ENCODE measurements at regions not wholly inside any gene's neighbourhood (a gene's known extent, or its start where the extent isn't known, plus 50 kb on each side); places are given as distances from the start of the nearest gene placed in this dataset.

- H3F3A ChIP-seq (ENCODE audit: insufficient read depth, low read length): no peaks in the 10 kb centered on the region
- H3K79me2 ChIP-seq (ENCODE audit: insufficient read depth, low read length): no peaks in the 10 kb centered on the region
- no peaks in the 10 kb centered on the region for H3K9me2 ChIP-seq (ENCODE audit: low read depth, low read length)
- no peaks in the 10 kb centered on the region for H3K9me3 ChIP-seq (ENCODE audit: low read length)
- no peaks in the 10 kb centered on the region for H3K27me3 ChIP-seq (ENCODE audit: insufficient read depth, low read length)
- no peak overlapping the region for H3K9ac ChIP-seq (ENCODE audit: low read length)
- no peak overlapping the region for H3K4me2 ChIP-seq (ENCODE audit: low read length)
- H3K36me3 ChIP-seq (ENCODE audit: insufficient read depth, low read length): no peaks in the 10 kb centered on the region
- TF ChIP-seq CTCF (IDR thresholded peaks at IDR 0.05; ENCODE audit: low read length): no peak
- TF ChIP-seq EZH2 (IDR thresholded peaks at IDR 0.05; ENCODE audit: borderline replicate concordance, low read length): no peak
- no peak overlapping the region for H2AFZ ChIP-seq (ENCODE audit: low read length)
- H3K27ac ChIP-seq (ENCODE audit: low read depth, low read length, poor library complexity, severe bottlenecking): no peak overlapping the region
- no peaks in the 10 kb centered on the region for H3K4me1 ChIP-seq (ENCODE audit: insufficient read depth, low read length, severe bottlenecking)
- H4K20me1 ChIP-seq (ENCODE audit: insufficient read depth, low read length): no peaks in the 10 kb centered on the region
- no peak overlapping the region for H3K4me3 ChIP-seq (ENCODE audit: low read depth, low read length, poor library complexity, severe bottlenecking)
Measured at GRCh38 chr3:70871909-70872656, 559.6 kb upstream of the MDFIC2 start.

GRCh38 chr3:70870576-70870975, 558.1 kb upstream of the MDFIC2 start:
- Histone ChIP-seq H3K4me2 (ENCODE audit: low read length) (no peak overlapping the region), H3F3A (ENCODE audit: insufficient read depth, low read length) (no peaks in the 10 kb centered on the region), H3K36me3 (ENCODE audit: insufficient read depth, low read length) (no peaks in the 10 kb centered on the region), H3K79me2 (ENCODE audit: insufficient read depth, low read length) (no peaks in the 10 kb centered on the region), H3K27me3 (ENCODE audit: insufficient read depth, low read length) (no peaks in the 10 kb centered on the region), H3K9me2 (ENCODE audit: low read depth, low read length) (no peaks in the 10 kb centered on the region), H4K20me1 (ENCODE audit: insufficient read depth, low read length) (no peaks in the 10 kb centered on the region), H3K4me3 (ENCODE audit: low read depth, low read length, poor library complexity, severe bottlenecking) (no peak overlapping the region), H3K9me3 (ENCODE audit: low read length) (no peaks in the 10 kb centered on the region), H3K27ac (ENCODE audit: low read depth, low read length, poor library complexity, severe bottlenecking) (no peak overlapping the region), H3K4me1 (ENCODE audit: insufficient read depth, low read length, severe bottlenecking) (no peaks in the 10 kb centered on the region), H2AFZ (ENCODE audit: low read length) (no peak overlapping the region), H3K9ac (ENCODE audit: low read length) (no peak overlapping the region)
- no peak for TF ChIP-seq EZH2 (IDR thresholded peaks at IDR 0.05; ENCODE audit: borderline replicate concordance, low read length)
- TF ChIP-seq CTCF (IDR thresholded peaks at IDR 0.05; ENCODE audit: low read length): no peak

- H3K9ac ChIP-seq (ENCODE audit: low read length): no peak overlapping the region
- no peaks in the 10 kb centered on the region for H4K20me1 ChIP-seq (ENCODE audit: insufficient read depth, low read length)
- H3K9me3 ChIP-seq (ENCODE audit: low read length): no peaks in the 10 kb centered on the region
- no peak overlapping the region for H3K4me2 ChIP-seq (ENCODE audit: low read length)
- H2AFZ ChIP-seq (ENCODE audit: low read length): no peak overlapping the region
- H3K36me3 ChIP-seq (ENCODE audit: insufficient read depth, low read length): no peaks in the 10 kb centered on the region
- H3F3A ChIP-seq (ENCODE audit: insufficient read depth, low read length): no peaks in the 10 kb centered on the region
- H3K79me2 ChIP-seq (ENCODE audit: insufficient read depth, low read length): no peaks in the 10 kb centered on the region
- no peak for TF ChIP-seq EZH2 (IDR thresholded peaks at IDR 0.05; ENCODE audit: borderline replicate concordance, low read length)
- no peak for TF ChIP-seq CTCF (IDR thresholded peaks at IDR 0.05; ENCODE audit: low read length)
- H3K27ac ChIP-seq (ENCODE audit: low read depth, low read length, poor library complexity, severe bottlenecking): no peak overlapping the region
- no peak overlapping the region for H3K4me3 ChIP-seq (ENCODE audit: low read depth, low read length, poor library complexity, severe bottlenecking)
- H3K9me2 ChIP-seq (ENCODE audit: low read depth, low read length): no peaks in the 10 kb centered on the region
- no peaks in the 10 kb centered on the region for H3K27me3 ChIP-seq (ENCODE audit: insufficient read depth, low read length)
- no peaks in the 10 kb centered on the region for H3K4me1 ChIP-seq (ENCODE audit: insufficient read depth, low read length, severe bottlenecking)
Measured at GRCh38 chr3:70868561-70868960, 556.1 kb upstream of the MDFIC2 start.

All from OCI-LY1 (cell line).